Neutrophil (primary cell): ENCODE measurements at regions not wholly inside any gene's neighbourhood (a gene's known extent, or its start where the extent isn't known, plus 50 kb on each side); places are given as distances from the start of the nearest gene placed in this dataset.

Experiments
- H3K27ac ChIP-seq: fragments of 200-600 bp; sonication (generic); 2 replicates; pipeline ENCODE4 v1.5.1; 2016; ENCODE audit warnings: mild to moderate bottlenecking, moderate library complexity
- H3K27me3 ChIP-seq: fragments of 200-600 bp; sonication (generic); 2 replicates; pipeline ENCODE4 v1.6.0; 2016; ENCODE audit warnings: mild to moderate bottlenecking
- H3K36me3 ChIP-seq: fragments of 200-600 bp; sonication (generic); 2 replicates; pipeline ENCODE4 v1.5.1; 2017
- H3K4me1 ChIP-seq, 2 experiments: fragments of 200-600 bp in 1 of 2; sonication (generic) in 1 of 2; 1 replicate in 1 of 2; 2 replicates in 1 of 2; pipeline versions ENCODE4 v1.5.1 to v1.6.1; 2013 to 2016; ENCODE audit warnings: low read depth in 1 of 2, low read length in 1 of 2, mild to moderate bottlenecking in 1 of 2, moderate library complexity in 1 of 2; ENCODE audit not compliant: control insufficient read depth in 1 of 2, insufficient read depth in 1 of 2
- H3K4me3 ChIP-seq, 2 experiments: fragments of 200-600 bp in 1 of 2; sonication (generic) in 1 of 2; 1 replicate in 1 of 2; 2 replicates in 1 of 2; pipeline ENCODE4 v1.5.1; 2013 to 2016; ENCODE audit warnings: low read depth in 1 of 2, low read length in 1 of 2, mild to moderate bottlenecking in 1 of 2, moderate library complexity in 1 of 2
- H3K9me3 ChIP-seq: fragments of 200-600 bp; sonication (generic); 2 replicates; pipeline ENCODE4 v1.5.1; 2016
- TF ChIP-seq, protein P1 (sequence below): fragments of 200-600 bp; sonication (generic); IDR thresholded peaks from 2 replicates; pipeline ENCODE4 v1.5.1; 2016; ENCODE audit warnings: antibody characterized with exemption

DNA sequence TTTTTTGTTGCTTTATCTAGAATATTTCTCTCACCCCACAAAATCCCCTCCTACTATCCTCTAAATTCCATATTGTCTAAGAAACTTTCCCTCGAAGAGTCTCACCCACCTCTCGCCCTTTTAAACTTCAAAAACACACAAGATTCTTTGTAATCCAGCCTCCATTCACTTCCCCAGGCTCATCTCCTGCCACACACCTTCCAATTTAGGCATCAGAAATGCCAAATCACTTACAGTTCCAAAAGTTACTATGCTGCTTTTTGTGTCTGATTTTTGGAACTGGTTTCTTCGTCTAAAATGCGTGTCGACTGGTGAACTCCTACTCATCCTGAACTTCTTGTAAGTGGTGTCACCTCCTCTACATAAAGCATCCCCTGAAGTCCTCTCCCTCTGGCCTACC, 482.4 kb upstream of the CAMK1G start:
- no peaks in the 10 kb centered on the region for H3K27me3 ChIP-seq
- H3K9me3 ChIP-seq = no peaks in the 10 kb centered on the region
- H3K4me1 ChIP-seq = no peaks in the 10 kb centered on the region
- H3K4me3 ChIP-seq = no peak overlapping the region
- no peaks in the 10 kb centered on the region for H3K36me3 ChIP-seq
- no peak overlapping the region for H3K27ac ChIP-seq
- TF ChIP-seq, protein P1, sequence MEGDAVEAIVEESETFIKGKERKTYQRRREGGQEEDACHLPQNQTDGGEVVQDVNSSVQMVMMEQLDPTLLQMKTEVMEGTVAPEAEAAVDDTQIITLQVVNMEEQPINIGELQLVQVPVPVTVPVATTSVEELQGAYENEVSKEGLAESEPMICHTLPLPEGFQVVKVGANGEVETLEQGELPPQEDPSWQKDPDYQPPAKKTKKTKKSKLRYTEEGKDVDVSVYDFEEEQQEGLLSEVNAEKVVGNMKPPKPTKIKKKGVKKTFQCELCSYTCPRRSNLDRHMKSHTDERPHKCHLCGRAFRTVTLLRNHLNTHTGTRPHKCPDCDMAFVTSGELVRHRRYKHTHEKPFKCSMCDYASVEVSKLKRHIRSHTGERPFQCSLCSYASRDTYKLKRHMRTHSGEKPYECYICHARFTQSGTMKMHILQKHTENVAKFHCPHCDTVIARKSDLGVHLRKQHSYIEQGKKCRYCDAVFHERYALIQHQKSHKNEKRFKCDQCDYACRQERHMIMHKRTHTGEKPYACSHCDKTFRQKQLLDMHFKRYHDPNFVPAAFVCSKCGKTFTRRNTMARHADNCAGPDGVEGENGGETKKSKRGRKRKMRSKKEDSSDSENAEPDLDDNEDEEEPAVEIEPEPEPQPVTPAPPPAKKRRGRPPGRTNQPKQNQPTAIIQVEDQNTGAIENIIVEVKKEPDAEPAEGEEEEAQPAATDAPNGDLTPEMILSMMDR = no peak

- TF ChIP-seq, protein P1 = no peak
- Histone ChIP-seq H3K36me3 (no peaks in the 10 kb centered on the region), H3K4me1 (no peaks in the 10 kb centered on the region), H3K9me3 (no peaks in the 10 kb centered on the region), H3K4me3 (no peak overlapping the region), H3K27ac (no peak overlapping the region), H3K27me3 (no peaks in the 10 kb centered on the region)
These were observed 481.4 kb upstream of the CAMK1G start for GRCh38 chr1:209102120-209102519.

GRCh38 chr1:209102531-209102930, 481.0 kb upstream of the CAMK1G start:
- Histone ChIP-seq H3K9me3 (no peaks in the 10 kb centered on the region), H3K36me3 (no peaks in the 10 kb centered on the region), H3K4me3 (no peak overlapping the region), H3K27me3 (no peaks in the 10 kb centered on the region), H3K4me1 (no peaks in the 10 kb centered on the region), H3K27ac (no peak overlapping the region)
- TF ChIP-seq, protein P1 = no peak

DNA sequence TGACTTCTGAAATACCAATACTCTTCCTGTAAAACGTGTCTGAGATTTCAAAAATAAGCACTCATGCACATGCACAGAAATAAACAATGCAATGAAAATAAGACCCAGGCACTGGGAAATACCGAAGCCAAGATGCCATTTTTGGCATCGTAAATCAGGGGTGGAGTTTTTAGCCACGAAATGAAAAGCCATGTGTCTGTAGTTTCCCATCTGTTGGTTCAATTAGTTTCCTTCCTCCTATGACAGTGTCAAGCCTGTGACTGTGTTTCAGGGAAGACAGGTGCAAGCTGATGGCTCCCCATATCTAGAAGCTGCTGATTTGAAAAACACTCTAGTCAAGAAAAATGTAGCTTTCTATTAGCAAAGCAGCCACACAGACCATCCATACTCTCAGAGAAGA, 480.4 kb upstream of the CAMK1G start:
- H3K4me3 ChIP-seq = no peak overlapping the region
- no peaks in the 10 kb centered on the region for H3K4me1 ChIP-seq
- H3K27ac ChIP-seq = no peak overlapping the region
- TF ChIP-seq, protein P1 = no peak
- no peaks in the 10 kb centered on the region for H3K36me3 ChIP-seq
- H3K27me3 ChIP-seq = no peaks in the 10 kb centered on the region
- no peaks in the 10 kb centered on the region for H3K9me3 ChIP-seq

GRCh38 chr1:209104646-209105045, 478.9 kb upstream of the CAMK1G start:
- Histone ChIP-seq H3K4me1 (no peaks in the 10 kb centered on the region), H3K9me3 (no peaks in the 10 kb centered on the region), H3K36me3 (no peaks in the 10 kb centered on the region), H3K27me3 (no peaks in the 10 kb centered on the region), H3K27ac (no peak overlapping the region), H3K4me3 (no peak overlapping the region)
- TF ChIP-seq, protein P1 = no peak

GRCh38 chr1:209105701-209106100, 477.8 kb upstream of the CAMK1G start:
- H3K4me3 ChIP-seq = no peak overlapping the region
- no peak overlapping the region for H3K27ac ChIP-seq
- TF ChIP-seq, protein P1 = no peak
- H3K4me1 ChIP-seq = no peaks in the 10 kb centered on the region
- no peaks in the 10 kb centered on the region for H3K36me3 ChIP-seq
- H3K9me3 ChIP-seq = no peaks in the 10 kb centered on the region
- no peaks in the 10 kb centered on the region for H3K27me3 ChIP-seq
